GM12892 (cell line): ENCODE measurements at regions not wholly inside any gene's neighbourhood (a gene's known extent, or its start where the extent isn't known, plus 50 kb on each side); places are given as distances from the start of the nearest gene placed in this dataset.

ENCODE experiments used
- POLR2A ChIP-seq: IDR thresholded peaks from 2 replicates; pipeline ENCODE4 v1.6.1; 2011; ENCODE audit warnings: low read depth, low read length, control low read depth
- POLR2AphosphoS5 ChIP-seq: IDR thresholded peaks from 2 replicates; pipeline ENCODE4 v1.6.1; 2011; ENCODE audit warnings: low read depth, low read length, control low read depth

GRCh38 chr11:122207921-122208764 lies 92.1 kb upstream of the BLID start:
- TF ChIP-seq POLR2A (no peak), POLR2AphosphoS5 (no peak)
